Fibroblast of lung (primary cell): ENCODE measurements at regions not wholly inside any gene's neighbourhood (a gene's known extent, or its start where the extent isn't known, plus 50 kb on each side); places are given as distances from the start of the nearest gene placed in this dataset.

ENCODE experiments used
- CTCF ChIP-seq, 2 donors: IDR thresholded peaks in 1 of 2; conservative IDR thresholded peaks in 1 of 2; 1 replicate in 1 of 2; 2 replicates in 1 of 2; pipeline ENCODE4 v1.5.1; 2011 to 2012; ENCODE audit warnings: low read length in 2 of 2, control low read depth in 1 of 2, inconsistent platforms in 1 of 2, low read depth in 1 of 2, mild to moderate bottlenecking in 1 of 2
- EZH2 ChIP-seq: IDR thresholded peaks from 2 replicates; pipeline ENCODE4 v1.5.1; 2012; ENCODE audit warnings: low read length, control low read depth, mild to moderate bottlenecking; ENCODE audit errors: missing control alignments

- TF ChIP-seq CTCF (conservative IDR thresholded peaks at IDR 0.05 in 1 of 2, IDR thresholded peaks at IDR 0.05 in 1 of 2; ENCODE audit: low read depth in 1 of 2, low read length in 2 of 2) (no peak), EZH2 (no peak)
Observed at GRCh38 chr13:107141767-107142166, 573.8 kb upstream of the ARGLU1 start.
